Sigmoid colon (tissue), 4 donors: ENCODE measurements at regions not wholly inside any gene's neighbourhood (a gene's known extent, or its start where the extent isn't known, plus 50 kb on each side); places are given as distances from the start of the nearest gene placed in this dataset.

Experiments used
- EP300 ChIP-seq, 4 donors: sonication (generic); formaldehyde crosslinking; IDR thresholded peaks; one replicate each; pipeline ENCODE4 v1.6.1; 2017; ENCODE audit warnings: antibody characterized with exemption in 4 of 4
- TF ChIP-seq, protein P1 (sequence below), 4 experiments: fragments of 450-650 bp in 3 of 4; fragments of 200-600 bp in 1 of 4; IDR thresholded peaks; one replicate each; pipeline ENCODE4 v1.5.1; 2016 to 2019; ENCODE audit warnings: antibody characterized with exemption in 4 of 4, mild to moderate bottlenecking in 3 of 4, moderate library complexity in 2 of 4

DNA sequence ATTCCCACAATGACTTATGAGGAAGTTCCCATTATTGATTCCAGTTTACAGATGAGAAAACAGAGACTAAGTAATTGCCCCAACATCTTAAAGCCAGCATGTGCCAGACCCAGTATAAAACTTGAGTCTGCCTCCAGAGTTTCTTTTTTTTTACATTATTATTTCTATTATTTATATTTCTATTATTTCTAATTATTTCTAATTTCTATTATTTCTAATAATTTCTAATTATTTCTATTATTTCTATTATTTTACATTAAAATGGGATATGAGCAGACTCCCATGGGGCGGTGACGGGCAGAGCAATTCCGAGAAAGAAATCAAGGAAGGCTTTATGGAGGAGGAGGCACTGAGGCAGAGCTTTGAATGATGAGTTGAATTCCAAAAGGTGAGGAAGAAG, 54.4 kb upstream of the BDKRB2 start:
- TF ChIP-seq EP300 (IDR thresholded peaks at IDR 0.05) = no peak
- TF ChIP-seq, protein P1, sequence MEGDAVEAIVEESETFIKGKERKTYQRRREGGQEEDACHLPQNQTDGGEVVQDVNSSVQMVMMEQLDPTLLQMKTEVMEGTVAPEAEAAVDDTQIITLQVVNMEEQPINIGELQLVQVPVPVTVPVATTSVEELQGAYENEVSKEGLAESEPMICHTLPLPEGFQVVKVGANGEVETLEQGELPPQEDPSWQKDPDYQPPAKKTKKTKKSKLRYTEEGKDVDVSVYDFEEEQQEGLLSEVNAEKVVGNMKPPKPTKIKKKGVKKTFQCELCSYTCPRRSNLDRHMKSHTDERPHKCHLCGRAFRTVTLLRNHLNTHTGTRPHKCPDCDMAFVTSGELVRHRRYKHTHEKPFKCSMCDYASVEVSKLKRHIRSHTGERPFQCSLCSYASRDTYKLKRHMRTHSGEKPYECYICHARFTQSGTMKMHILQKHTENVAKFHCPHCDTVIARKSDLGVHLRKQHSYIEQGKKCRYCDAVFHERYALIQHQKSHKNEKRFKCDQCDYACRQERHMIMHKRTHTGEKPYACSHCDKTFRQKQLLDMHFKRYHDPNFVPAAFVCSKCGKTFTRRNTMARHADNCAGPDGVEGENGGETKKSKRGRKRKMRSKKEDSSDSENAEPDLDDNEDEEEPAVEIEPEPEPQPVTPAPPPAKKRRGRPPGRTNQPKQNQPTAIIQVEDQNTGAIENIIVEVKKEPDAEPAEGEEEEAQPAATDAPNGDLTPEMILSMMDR (IDR thresholded peaks at IDR 0.05) = no peak
